Duodenal mucosa (tissue), 2 donors: ENCODE measurements at regions not wholly inside any gene's neighbourhood (a gene's known extent, or its start where the extent isn't known, plus 50 kb on each side); places are given as distances from the start of the nearest gene placed in this dataset.
"Not testable (repeated sequence)": the region's sequence is repeated elsewhere in the genome, so short reads cannot be mapped to it uniquely, and the experiment has no call there.

Experiments
- H3K27ac ChIP-seq: one replicate; pipeline ENCODE4 v1.7.0; 2013; ENCODE audit warnings: low read depth, low read length
- H3K27me3 ChIP-seq, 2 donors: one replicate each; pipeline ENCODE4 v1.7.0; 2013; ENCODE audit warnings: low read length in 2 of 2, control low read depth in 1 of 2; ENCODE audit not compliant: insufficient read depth in 2 of 2, control insufficient read depth in 1 of 2
- H3K36me3 ChIP-seq, 2 donors: one replicate each; pipeline ENCODE4 v1.7.0; 2013; ENCODE audit warnings: low read length in 2 of 2, control low read depth in 1 of 2; ENCODE audit not compliant: insufficient read depth in 2 of 2, control insufficient read depth in 1 of 2
- H3K4me1 ChIP-seq, 2 donors: one replicate each; pipeline ENCODE4 v1.7.0; 2013; ENCODE audit warnings: low read length in 2 of 2, control low read depth in 1 of 2; ENCODE audit not compliant: insufficient read depth in 2 of 2, control insufficient read depth in 1 of 2
- H3K4me3 ChIP-seq, 2 donors: one replicate each; pipeline ENCODE4 v1.7.0; 2013; ENCODE audit warnings: low read length in 2 of 2, low read depth in 1 of 2
- H3K9ac ChIP-seq, 2 donors: one replicate each; pipeline ENCODE4 v1.7.0; 2013; ENCODE audit warnings: low read length in 2 of 2, low read depth in 1 of 2
- H3K9me3 ChIP-seq, 2 donors: one replicate each; pipeline ENCODE4 v1.7.0; 2013; ENCODE audit warnings: low read length in 2 of 2, control low read depth in 1 of 2; ENCODE audit not compliant: control insufficient read depth in 1 of 2

GRCh38 chr17:37859451-37859850 lies 64.8 kb upstream of the TBC1D3K start:
- no peaks in the 10 kb centered on the region for H3K36me3 ChIP-seq
- H3K27ac ChIP-seq = no peak overlapping the region
- peaks cover 5% of the 10 kb centered on the region in 2 donors for H3K9me3 ChIP-seq
- H3K27me3 ChIP-seq = no peaks in the 10 kb centered on the region
- H3K9ac ChIP-seq = no peak overlapping the region
- no peaks in the 10 kb centered on the region for H3K4me1 ChIP-seq
- H3K4me3 ChIP-seq = no peak overlapping the region

- H3K4me3 ChIP-seq, H3K36me3 ChIP-seq, H3K9me3 ChIP-seq, H3K27ac ChIP-seq, H3K9ac ChIP-seq, H3K4me1 ChIP-seq, H3K27me3 ChIP-seq: not testable (repeated sequence)
These were observed 65.8 kb upstream of the TBC1D3K start for GRCh38 chr17:37858391-37858790.

GRCh38 chr17:37856245-37856644 lies 68.0 kb upstream of the TBC1D3K start:
- Histone ChIP-seq H3K36me3 (no peaks in the 10 kb centered on the region), H3K27me3 (no peaks in the 10 kb centered on the region), H3K9ac (no peak overlapping the region)

GRCh38 chr17:37849617-37849972 lies 74.6 kb upstream of the TBC1D3K start:
- Histone ChIP-seq H3K4me3 (no peak overlapping the region), H3K27me3 (no peaks in the 10 kb centered on the region), H3K4me1 (no peaks in the 10 kb centered on the region), H3K36me3 (no peaks in the 10 kb centered on the region), H3K27ac (no peak overlapping the region), H3K9ac (no peak overlapping the region), H3K9me3 (no peaks in the 10 kb centered on the region)

More at GRCh38 chr17:37856245-37856644, 68.0 kb upstream of the TBC1D3K start:
- Histone ChIP-seq H3K27ac (no peak overlapping the region), H3K9me3 (peaks cover 5% of the 10 kb centered on the region in 2 donors), H3K4me3 (no peak overlapping the region), H3K4me1 (no peaks in the 10 kb centered on the region)

- H3K27me3 ChIP-seq = no peaks in the 10 kb centered on the region
- no peaks in the 10 kb centered on the region for H3K4me1 ChIP-seq
- H3K36me3 ChIP-seq = no peaks in the 10 kb centered on the region
- no peak overlapping the region for H3K4me3 ChIP-seq
- H3K9ac ChIP-seq = no peak overlapping the region
- H3K9me3 ChIP-seq = no peaks in the 10 kb centered on the region
- no peak overlapping the region for H3K27ac ChIP-seq
These were observed 75.3 kb upstream of the TBC1D3K start for GRCh38 chr17:37848690-37849616.

- H3K4me1 ChIP-seq = no peaks in the 10 kb centered on the region
- H3K27me3 ChIP-seq = no peaks in the 10 kb centered on the region
- no peak overlapping the region for H3K27ac ChIP-seq
- H3K9me3 ChIP-seq = no peaks in the 10 kb centered on the region
- no peak overlapping the region for H3K4me3 ChIP-seq
- no peaks in the 10 kb centered on the region for H3K36me3 ChIP-seq
- H3K9ac ChIP-seq = no peak overlapping the region
These were observed 76.3 kb upstream of the TBC1D3K start for GRCh38 chr17:37847811-37848331.

- Histone ChIP-seq H3K9ac (no peak overlapping the region), H3K36me3 (no peaks in the 10 kb centered on the region), H3K9me3 (no peaks in the 10 kb centered on the region), H3K27ac (no peak overlapping the region), H3K4me1 (no peaks in the 10 kb centered on the region), H3K27me3 (no peaks in the 10 kb centered on the region), H3K4me3 (no peak overlapping the region)
These were observed 77.1 kb upstream of the TBC1D3K start for GRCh38 chr17:37847102-37847501.

GRCh38 chr17:37844977-37845293 lies 79.3 kb upstream of the TBC1D3K start:
- Histone ChIP-seq H3K27ac (no peak overlapping the region), H3K9me3 (no peaks in the 10 kb centered on the region), H3K4me3 (peak overlapping the region; percentile 5 to 43), H3K36me3 (no peaks in the 10 kb centered on the region), H3K4me1 (no peaks in the 10 kb centered on the region), H3K27me3 (no peaks in the 10 kb centered on the region), H3K9ac (no peak overlapping the region)

GRCh38 chr17:37844158-37844976 lies 79.8 kb upstream of the TBC1D3K start:
- no peaks in the 10 kb centered on the region for H3K4me1 ChIP-seq
- peaks cover 0 to 2% of the 10 kb centered on the region in 2 donors for H3K27me3 ChIP-seq
- H3K9me3 ChIP-seq = no peaks in the 10 kb centered on the region
- H3K9ac ChIP-seq = no peak overlapping the region
- peak overlapping the region; percentile 5 to 43 for H3K4me3 ChIP-seq
- H3K27ac ChIP-seq = no peak overlapping the region
- H3K36me3 ChIP-seq = no peaks in the 10 kb centered on the region

GRCh38 chr17:37842401-37842800 lies 81.8 kb upstream of the TBC1D3K start:
- Histone ChIP-seq H3K27ac (no peak overlapping the region), H3K27me3 (peaks cover 0 to 10% of the 10 kb centered on the region in 2 donors), H3K9ac (no peak overlapping the region), H3K4me1 (no peaks in the 10 kb centered on the region), H3K9me3 (no peaks in the 10 kb centered on the region), H3K36me3 (no peaks in the 10 kb centered on the region), H3K4me3 (no peak overlapping the region)
